GM12892 (cell line): ENCODE measurements at regions not wholly inside any gene's neighbourhood (a gene's known extent, or its start where the extent isn't known, plus 50 kb on each side); places are given as distances from the start of the nearest gene placed in this dataset.

Source experiments
- POLR2A ChIP-seq: IDR thresholded peaks from 2 replicates; pipeline ENCODE4 v1.6.1; 2011; ENCODE audit warnings: low read depth, low read length, control low read depth
- TAF1 ChIP-seq: IDR thresholded peaks from 2 replicates; pipeline ENCODE4 v1.6.1; 2011; ENCODE audit warnings: low read depth, mild to moderate bottlenecking, control low read depth, low read length, borderline replicate concordance

DNA sequence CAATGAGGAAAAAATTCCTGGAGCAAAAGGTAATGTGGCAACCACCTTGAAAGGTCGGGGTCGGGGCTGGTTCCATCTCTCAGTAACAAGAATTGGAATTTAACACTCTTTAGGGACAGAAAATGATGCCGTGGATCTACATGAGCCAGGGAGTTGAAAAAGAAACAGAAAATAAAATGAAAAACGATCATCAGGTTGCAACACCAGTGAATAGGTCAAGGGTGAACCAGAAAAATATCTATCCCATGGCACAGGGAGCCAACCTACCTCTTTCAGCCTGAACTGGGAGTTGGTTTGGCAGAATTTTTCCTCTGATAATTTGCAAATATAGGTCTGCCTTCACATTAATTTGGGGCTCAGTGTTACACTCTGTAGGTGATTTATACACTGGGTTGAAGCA, 93.7 kb downstream of the C4orf33 start:
- TF ChIP-seq POLR2A (no peak), TAF1 (no peak)
